Epithelial cell of esophagus (primary cell): ENCODE measurements at regions not wholly inside any gene's neighbourhood (a gene's known extent, or its start where the extent isn't known, plus 50 kb on each side); places are given as distances from the start of the nearest gene placed in this dataset.

Experiments
- DNase-seq: peaks from one replicate; pipeline ENCODE4 v3.0.0; 2010; ENCODE audit warnings: low read depth
- H3K4me3 ChIP-seq: 2 replicates; pipeline ENCODE4 v1.5.1; 2011; ENCODE audit warnings: mild to moderate bottlenecking, low read length, control low read depth
- CTCF ChIP-seq: IDR thresholded peaks from 2 replicates; pipeline ENCODE4 v1.5.1; 2011; ENCODE audit warnings: low read depth, mild to moderate bottlenecking, low read length, control low read depth, inconsistent platforms; ENCODE audit not compliant: insufficient read depth; ENCODE audit errors: missing control alignments

- H3K4me3 ChIP-seq: no peak overlapping the region
- no peak for TF ChIP-seq CTCF
- no peak for DNase-seq
Measured at GRCh38 chr10:113350311-113351040, 202.4 kb upstream of the HABP2 start.

- no peak for DNase-seq
- TF ChIP-seq CTCF: no peak
Measured at GRCh38 chr10:113354711-113355110, 198.1 kb upstream of the HABP2 start.

GRCh38 chr10:113356794-113357680 is 195.8 kb upstream of the HABP2 start:
- DNase-seq: no peak
- no peak for TF ChIP-seq CTCF

More at GRCh38 chr10:113354711-113355110, 198.1 kb upstream of the HABP2 start:
- H3K4me3 ChIP-seq: no peak overlapping the region

GRCh38 chr10:113357681-113358300 is 195.1 kb upstream of the HABP2 start:
- DNase-seq: no peak
- no peak overlapping the region for H3K4me3 ChIP-seq
- TF ChIP-seq CTCF: no peak

More at GRCh38 chr10:113356794-113357680, 195.8 kb upstream of the HABP2 start:
- H3K4me3 ChIP-seq: no peak overlapping the region

- no peak overlapping the region for H3K4me3 ChIP-seq
- no peak for TF ChIP-seq CTCF
- no peak for DNase-seq
Measured at GRCh38 chr10:113359655-113360054, 193.2 kb upstream of the HABP2 start.

GRCh38 chr10:113360870-113361269 is 192.0 kb upstream of the HABP2 start:
- no peak for TF ChIP-seq CTCF
- no peak for DNase-seq
- no peak overlapping the region for H3K4me3 ChIP-seq
